Body of pancreas (tissue), 4 donors: ENCODE measurements at regions not wholly inside any gene's neighbourhood (a gene's known extent, or its start where the extent isn't known, plus 50 kb on each side); places are given as distances from the start of the nearest gene placed in this dataset.

Experiments used
- CTCF ChIP-seq, 7 experiments: fragments of 450-650 bp in 4 of 7; fragments of 200-600 bp in 3 of 7; sonication (generic) in 3 of 7; IDR thresholded peaks; one replicate each; pipeline ENCODE4 v1.5.1; 2016 to 2019; ENCODE audit warnings: antibody characterized with exemption in 7 of 7
- POLR2A ChIP-seq, 3 donors: fragments of 450-650 bp; IDR thresholded peaks; one replicate each; pipeline ENCODE4 v1.6.1; 2016; ENCODE audit warnings: antibody characterized with exemption in 3 of 3, mild to moderate bottlenecking in 2 of 3

- TF ChIP-seq POLR2A (IDR thresholded peaks at IDR 0.05) (no peak), CTCF (IDR thresholded peaks at IDR 0.05) (no peak)
Measured at GRCh38 chr12:92334552-92334951, 188.9 kb upstream of the BTG1 start.
